Endothelial cell of umbilical vein (primary cell): ENCODE measurements at regions not wholly inside any gene's neighbourhood (a gene's known extent, or its start where the extent isn't known, plus 50 kb on each side); places are given as distances from the start of the nearest gene placed in this dataset.

Experiments used
- BruUV-seq: library from RNA; stranded (reverse); fragments of 400-500 nt; replicated peaks from 2 replicates; lab custom pipeline; 2021; lab: Mats Ljungman, UMichigan
- CTCF ChIA-PET: fragments of 300-600, 350-600 bp; sonication (Branson Sonifier 250); formaldehyde crosslinking; loops from one replicate; lab custom pipeline; 2021; ENCODE audit warnings: antibody characterized with exemption, inconsistent platforms; lab: Charles Lee
- POLR2A ChIA-PET: fragments of 300-600, 350-600 bp; sonication (Branson Sonifier 250); formaldehyde crosslinking; loops from one replicate; lab custom pipeline; 2021; ENCODE audit warnings: antibody characterized with exemption, inconsistent platforms; lab: Charles Lee
- DNase-seq: peaks from one replicate; pipeline ENCODE4 v3.0.0-alpha.2; 2011; ENCODE audit warnings: low read depth, low spot score
- FAIRE-seq: peaks from 2 replicates; lab custom pipeline; 2011; peaks lifted over from hg19 to GRCh38; lab: Jason Lieb, UNC
- H2AFZ ChIP-seq: 2 replicates; pipeline ENCODE4 v1.6.0; 2012; ENCODE audit warnings: low read depth, low read length, control low read depth, inconsistent platforms
- H3K27ac ChIP-seq: 2 replicates; pipeline ENCODE4 v1.5.1; 2011; ENCODE audit warnings: low read depth, mild to moderate bottlenecking, control low read depth, low read length, moderate library complexity; ENCODE audit not compliant: insufficient read depth
- H3K27me3 ChIP-seq, 2 experiments: 2 replicates each; pipeline versions ENCODE4 v1.6.0 to v1.6.1; 2011; ENCODE audit warnings: low read length in 2 of 2, mixed read lengths in 1 of 2; ENCODE audit not compliant: control insufficient read depth in 2 of 2, insufficient read depth in 2 of 2
- H3K36me3 ChIP-seq, 2 experiments: 2 replicates in 1 of 2; 3 replicates in 1 of 2; pipeline ENCODE4 v1.5.1; 2011; ENCODE audit warnings: low read length in 2 of 2, mild to moderate bottlenecking in 1 of 2, moderate library complexity in 1 of 2; ENCODE audit not compliant: control insufficient read depth in 2 of 2, insufficient read depth in 2 of 2; ENCODE audit errors: extremely low read depth in 1 of 2
- H3K4me1 ChIP-seq: 3 replicates; pipeline ENCODE4 v1.5.1; 2011; ENCODE audit warnings: mild to moderate bottlenecking, low read length; ENCODE audit not compliant: control insufficient read depth, insufficient read depth; ENCODE audit errors: extremely low read depth
- H3K4me2 ChIP-seq: 2 replicates; pipeline ENCODE4 v1.6.1; 2011; ENCODE audit warnings: low read length, control low read depth, mixed read lengths; ENCODE audit not compliant: insufficient read depth
- H3K4me3 ChIP-seq, 3 experiments: fragments of 200-600 bp in 1 of 3; sonication (generic), shearing (Covaris generic) in 1 of 3; replicated peaks in 1 of 3; 2 replicates each; pipeline ENCODE4 v1.5.1; 2011 to 2016; ENCODE audit warnings: control low read depth in 3 of 3, low read length in 3 of 3, mild to moderate bottlenecking in 2 of 3, inconsistent platforms in 1 of 3, low read depth in 1 of 3, moderate library complexity in 1 of 3; ENCODE audit not compliant: insufficient read depth in 1 of 3
- H3K79me2 ChIP-seq: 2 replicates; pipeline ENCODE4 v1.6.0; 2012; ENCODE audit warnings: low read length, inconsistent platforms; ENCODE audit not compliant: control insufficient read depth, insufficient read depth
- H3K9ac ChIP-seq: replicated peaks from 2 replicates; pipeline ENCODE3; 2011; ENCODE audit warnings: low read length, control low read depth; ENCODE audit not compliant: insufficient read depth; ENCODE audit errors: extremely low read depth
- H3K9me1 ChIP-seq: replicated peaks from 3 replicates; pipeline ENCODE4 v1.6.0; 2011; ENCODE audit warnings: mild to moderate bottlenecking, low read length; ENCODE audit not compliant: control insufficient read depth, insufficient read depth; ENCODE audit errors: extremely low read depth
- H3K9me3 ChIP-seq: replicated peaks from 2 replicates; pipeline ENCODE4 v1.5.1; 2012; ENCODE audit warnings: low read length, inconsistent platforms; ENCODE audit not compliant: control insufficient read depth, insufficient read depth
- H4K20me1 ChIP-seq: replicated peaks from 2 replicates; pipeline ENCODE3; 2011; ENCODE audit warnings: mild to moderate bottlenecking, low read length; ENCODE audit not compliant: control insufficient read depth, insufficient read depth; ENCODE audit errors: extremely low read depth
- EZH2 ChIP-seq: IDR thresholded peaks from 2 replicates; pipeline ENCODE4 v1.6.1; 2012; ENCODE audit warnings: borderline replicate concordance, low read depth, mild to moderate bottlenecking, moderate library complexity, low read length, inconsistent platforms; ENCODE audit not compliant: severe bottlenecking
- FOS ChIP-seq: IDR thresholded peaks from 2 replicates; pipeline ENCODE4 v1.6.1; 2011; ENCODE audit warnings: mild to moderate bottlenecking, low read length, moderate library complexity, borderline replicate concordance; ENCODE audit not compliant: insufficient read depth
- GATA2 ChIP-seq: IDR thresholded peaks from 2 replicates; pipeline ENCODE4 v1.7.0; 2011; ENCODE audit warnings: low read depth, mild to moderate bottlenecking, moderate library complexity, mixed read lengths, low read length; ENCODE audit not compliant: insufficient read length, insufficient read depth
- JUN ChIP-seq: IDR thresholded peaks from 2 replicates; pipeline ENCODE4 v1.6.1; 2011; ENCODE audit warnings: borderline replicate concordance, low read depth; ENCODE audit not compliant: insufficient read length, insufficient read depth
- MYC ChIP-seq: IDR thresholded peaks from one replicate; pipeline ENCODE4 v1.6.1; 2011; ENCODE audit warnings: mild to moderate bottlenecking, low read depth, low read length
- POLR2A ChIP-seq: IDR thresholded peaks from 2 replicates; pipeline ENCODE4 v1.6.1; 2012; ENCODE audit warnings: low read depth, mild to moderate bottlenecking, control low read depth, low read length
- POLR2AphosphoS5 ChIP-seq: IDR thresholded peaks from 2 replicates; pipeline ENCODE4 v1.6.1; 2012; ENCODE audit warnings: low read depth, mild to moderate bottlenecking, control low read depth, low read length, moderate library complexity; ENCODE audit not compliant: insufficient read depth
- dilution Hi-C: fragments of 300-500 bp; cut with MboI; formaldehyde crosslinking; loops from one replicate; pipeline ENCODE4 v1.15.0; 2019; ENCODE audit warnings: low sequenced_read_pairs; ENCODE audit not compliant: extremely low pct_ligation_motif_present
- intact Hi-C: fragments of 100-400 bp; cut with micrococcal nuclease; formaldehyde crosslinking; loops from one replicate; pipeline ENCODE4 v1.10.0; 2022
- TF ChIP-seq, protein P1 (sequence below), 2 donors: IDR thresholded peaks; 1 replicate in 1 of 2; 2 replicates in 1 of 2; pipeline ENCODE4 v1.5.1; 2011; ENCODE audit warnings: low read length in 2 of 2, mild to moderate bottlenecking in 2 of 2, moderate library complexity in 2 of 2, control low read depth in 1 of 2, inconsistent platforms in 1 of 2, low read depth in 1 of 2; ENCODE audit not compliant: insufficient read depth in 1 of 2; ENCODE audit errors: extremely low read depth in 1 of 2
- TF ChIP-seq, protein P2 (sequence below): IDR thresholded peaks from 2 replicates; pipeline ENCODE4 v1.6.1; 2011; ENCODE audit not compliant: insufficient read depth, insufficient read length

DNA sequence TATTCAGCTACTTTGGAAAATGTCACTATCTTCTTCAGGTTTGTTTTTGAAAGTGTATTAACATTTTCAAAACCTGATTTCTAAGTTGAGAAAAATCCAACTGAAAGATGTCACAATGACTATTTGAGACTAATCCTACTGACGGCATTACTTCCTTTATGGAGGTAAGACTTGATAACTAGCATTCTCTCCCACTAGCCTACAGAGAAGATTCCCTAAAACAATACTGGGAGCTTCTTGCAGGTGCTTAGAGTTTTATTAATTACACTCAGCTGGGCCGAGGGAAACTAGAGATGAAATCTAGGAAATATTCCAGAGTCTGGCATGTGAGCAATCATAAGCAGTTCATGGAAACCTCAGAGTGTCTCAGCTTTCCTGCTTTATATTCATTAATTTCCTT, 114.0 kb downstream of the LCA5 start:
- CTCF ChIA-PET: interaction anchor here (1.3 to 2.3 kb wide), 2 partner anchors 8 to 37 kb away, joined by 5 to 6 read pairs; no protein-coding TSS in a partner anchor
- Histone ChIP-seq H3K4me1 (peaks cover 17% of the 10 kb centered on the region), H3K4me3 (no peak overlapping the region), H3K9ac (no peak overlapping the region), H3K79me2 (no peaks in the 10 kb centered on the region), H3K4me2 (no peak overlapping the region), H2AFZ (no peak overlapping the region), H3K9me3 (no peaks in the 10 kb centered on the region), H3K27me3 (no peaks in the 10 kb centered on the region), H3K36me3 (no peaks in the 10 kb centered on the region), H3K9me1 (no peaks in the 10 kb centered on the region), H4K20me1 (no peaks in the 10 kb centered on the region), H3K27ac (no peak overlapping the region)
- POLR2A ChIA-PET: no interaction called here
- FAIRE-seq (no peak), DNase-seq (peak; percentile 24)
- dilution Hi-C loops: no loop called here
- no peak for TF ChIP-seq FOS
- no peak for TF ChIP-seq JUN
- TF ChIP-seq POLR2AphosphoS5: no peak
- TF ChIP-seq, protein P1, sequence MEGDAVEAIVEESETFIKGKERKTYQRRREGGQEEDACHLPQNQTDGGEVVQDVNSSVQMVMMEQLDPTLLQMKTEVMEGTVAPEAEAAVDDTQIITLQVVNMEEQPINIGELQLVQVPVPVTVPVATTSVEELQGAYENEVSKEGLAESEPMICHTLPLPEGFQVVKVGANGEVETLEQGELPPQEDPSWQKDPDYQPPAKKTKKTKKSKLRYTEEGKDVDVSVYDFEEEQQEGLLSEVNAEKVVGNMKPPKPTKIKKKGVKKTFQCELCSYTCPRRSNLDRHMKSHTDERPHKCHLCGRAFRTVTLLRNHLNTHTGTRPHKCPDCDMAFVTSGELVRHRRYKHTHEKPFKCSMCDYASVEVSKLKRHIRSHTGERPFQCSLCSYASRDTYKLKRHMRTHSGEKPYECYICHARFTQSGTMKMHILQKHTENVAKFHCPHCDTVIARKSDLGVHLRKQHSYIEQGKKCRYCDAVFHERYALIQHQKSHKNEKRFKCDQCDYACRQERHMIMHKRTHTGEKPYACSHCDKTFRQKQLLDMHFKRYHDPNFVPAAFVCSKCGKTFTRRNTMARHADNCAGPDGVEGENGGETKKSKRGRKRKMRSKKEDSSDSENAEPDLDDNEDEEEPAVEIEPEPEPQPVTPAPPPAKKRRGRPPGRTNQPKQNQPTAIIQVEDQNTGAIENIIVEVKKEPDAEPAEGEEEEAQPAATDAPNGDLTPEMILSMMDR (IDR thresholded peaks at IDR 0.05; ENCODE audit: extremely low read depth in 1 of 2, insufficient read depth in 1 of 2, low read depth in 1 of 2, low read length in 2 of 2): no peak
- TF ChIP-seq, protein P2, sequence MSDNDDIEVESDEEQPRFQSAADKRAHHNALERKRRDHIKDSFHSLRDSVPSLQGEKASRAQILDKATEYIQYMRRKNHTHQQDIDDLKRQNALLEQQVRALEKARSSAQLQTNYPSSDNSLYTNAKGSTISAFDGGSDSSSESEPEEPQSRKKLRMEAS: no peak
- no peak for TF ChIP-seq EZH2
- no peak for TF ChIP-seq POLR2A
- TF ChIP-seq MYC: no peak
- no peak for TF ChIP-seq GATA2
- intact Hi-C loops: no loop called here
- BruUV-seq: no TSS peak
